ENCODE measurements at regions not wholly inside any gene's neighbourhood (a gene's known extent, or its start where the extent isn't known, plus 50 kb on each side); places are given as distances from the start of the nearest gene placed in this dataset.

DNA sequence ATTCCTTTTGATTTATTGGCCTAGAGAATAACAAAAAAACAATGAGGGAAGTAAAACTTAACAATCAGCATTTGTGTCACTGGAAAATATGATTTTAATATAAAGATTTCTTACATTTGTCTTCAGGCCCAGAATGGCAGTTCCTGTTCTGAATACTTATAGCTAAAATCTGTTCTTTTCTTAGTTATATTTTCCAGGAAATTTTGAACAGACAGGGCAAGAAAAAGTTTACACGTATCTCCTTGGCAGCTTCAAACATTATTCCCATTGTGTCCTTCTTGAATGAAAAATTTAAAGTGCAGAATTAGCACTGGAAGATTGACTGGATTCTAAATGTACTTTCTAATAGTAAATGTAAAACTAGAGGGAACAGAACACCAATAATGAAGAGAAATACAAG, 1454.0 kb upstream of the PIK3C3 start:
- Histone ChIP-seq H3K9ac (ENCODE audit: low read length) (no peak overlapping the region), H3K9me3 (ENCODE audit: low read length) (peaks cover 32% of the 10 kb centered on the region), H3K9me2 (replicated peaks; ENCODE audit: insufficient read depth, low read length) (no peaks in the 10 kb centered on the region)

DNA sequence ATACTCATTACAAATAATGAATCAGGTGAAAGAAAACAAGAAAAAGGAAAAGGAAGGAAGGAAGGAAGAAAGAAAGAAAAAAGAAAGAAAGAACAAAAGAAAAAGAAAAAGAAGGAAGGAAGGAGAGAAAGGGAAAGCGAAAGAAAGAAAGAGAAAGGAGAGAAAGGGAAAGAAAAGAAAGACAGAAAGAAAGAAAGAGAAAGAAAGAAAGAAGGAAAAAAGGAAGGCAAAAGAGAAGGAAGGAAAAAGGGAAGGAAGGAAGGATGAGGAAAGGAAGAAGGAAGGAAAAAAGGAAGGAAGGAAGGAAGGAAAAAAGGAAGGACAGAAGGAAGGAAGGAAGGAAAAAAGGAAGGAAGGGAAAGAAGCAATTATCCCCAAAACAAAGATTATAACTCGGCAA, 1460.4 kb upstream of the PIK3C3 start:
- H3K4me2 ChIP-seq (ENCODE audit: low read depth, low read length, poor library complexity, severe bottlenecking), result no peak overlapping the region
- H3K9me3 ChIP-seq (ENCODE audit: low read length), result peaks cover 39% of the 10 kb centered on the region
- H3K4me1 ChIP-seq (ENCODE audit: low read length), result no peaks in the 10 kb centered on the region
- no peak overlapping the region for H2AFZ ChIP-seq (ENCODE audit: low read length)
- no peak overlapping the region for H3K4me3 ChIP-seq (ENCODE audit: low read length)
- H3K9me2 ChIP-seq (replicated peaks; ENCODE audit: insufficient read depth, low read length), result no peaks in the 10 kb centered on the region; the same call in 1 of the 2 replicates
- no peak overlapping the region for H3K9ac ChIP-seq (ENCODE audit: low read length)
- H3K79me2 ChIP-seq (ENCODE audit: low read length), result no peaks in the 10 kb centered on the region
- no peak for DNase-seq
- no peak overlapping the region for H3K27ac ChIP-seq (ENCODE audit: low read length)
- no peaks in the 10 kb centered on the region for H3K36me3 ChIP-seq (ENCODE audit: insufficient read depth, low read length)
- no peaks in the 10 kb centered on the region for H3K27me3 ChIP-seq (ENCODE audit: low read length)
- H4K20me1 ChIP-seq (ENCODE audit: insufficient read depth, low read depth, low read length), result no peaks in the 10 kb centered on the region

More for the DNA sequence above, 1454.0 kb upstream of the PIK3C3 start:
- H2AFZ ChIP-seq (ENCODE audit: low read length), result no peak overlapping the region
- no peaks in the 10 kb centered on the region for H3K79me2 ChIP-seq (ENCODE audit: low read length)
- H3K4me3 ChIP-seq (ENCODE audit: low read length), result no peak overlapping the region
- no peaks in the 10 kb centered on the region for H3K4me1 ChIP-seq (ENCODE audit: low read length)
- DNase-seq, result no peak
- H3K36me3 ChIP-seq (ENCODE audit: insufficient read depth, low read length), result no peaks in the 10 kb centered on the region
- H3K27me3 ChIP-seq (ENCODE audit: low read length), result no peaks in the 10 kb centered on the region
- H3K4me2 ChIP-seq (ENCODE audit: low read depth, low read length, poor library complexity, severe bottlenecking), result no peak overlapping the region
- no peak overlapping the region for H3K27ac ChIP-seq (ENCODE audit: low read length)
- H4K20me1 ChIP-seq (ENCODE audit: insufficient read depth, low read depth, low read length), result no peaks in the 10 kb centered on the region

DNA sequence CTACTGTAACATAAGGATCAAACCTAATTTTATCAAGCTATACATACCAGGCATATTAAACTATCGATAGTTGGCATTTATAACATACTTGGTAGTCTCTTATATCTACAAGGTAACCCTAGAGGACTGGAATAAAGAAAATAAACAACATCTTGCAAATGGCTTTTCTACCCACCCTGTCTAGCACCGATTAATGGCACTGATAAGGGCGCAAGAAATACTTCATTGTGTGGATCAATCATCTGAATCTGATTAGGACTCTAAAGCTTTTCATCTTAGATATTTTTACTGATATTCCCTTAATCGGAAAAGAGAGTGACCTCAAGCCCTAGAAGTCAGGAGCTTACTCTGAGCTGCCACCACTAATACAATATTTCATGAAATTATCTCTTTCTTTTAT, 1461.7 kb upstream of the PIK3C3 start:
- no peak overlapping the region for H3K4me2 ChIP-seq (ENCODE audit: low read depth, low read length, poor library complexity, severe bottlenecking)
- no peaks in the 10 kb centered on the region for H4K20me1 ChIP-seq (ENCODE audit: insufficient read depth, low read depth, low read length)
- no peak overlapping the region for H3K9ac ChIP-seq (ENCODE audit: low read length)
- H3K9me3 ChIP-seq (ENCODE audit: low read length), result peaks cover 46% of the 10 kb centered on the region
- H3K36me3 ChIP-seq (ENCODE audit: insufficient read depth, low read length), result no peaks in the 10 kb centered on the region
- H3K27ac ChIP-seq (ENCODE audit: low read length), result no peak overlapping the region
- H3K27me3 ChIP-seq (ENCODE audit: low read length), result no peaks in the 10 kb centered on the region
- no peaks in the 10 kb centered on the region; the same call in 1 of the 2 replicates for H3K9me2 ChIP-seq (replicated peaks; ENCODE audit: insufficient read depth, low read length)
- no peak overlapping the region for H2AFZ ChIP-seq (ENCODE audit: low read length)
- DNase-seq, result no peak
- H3K79me2 ChIP-seq (ENCODE audit: low read length), result no peaks in the 10 kb centered on the region
- no peaks in the 10 kb centered on the region for H3K4me1 ChIP-seq (ENCODE audit: low read length)
- no peak overlapping the region for H3K4me3 ChIP-seq (ENCODE audit: low read length)

DNA sequence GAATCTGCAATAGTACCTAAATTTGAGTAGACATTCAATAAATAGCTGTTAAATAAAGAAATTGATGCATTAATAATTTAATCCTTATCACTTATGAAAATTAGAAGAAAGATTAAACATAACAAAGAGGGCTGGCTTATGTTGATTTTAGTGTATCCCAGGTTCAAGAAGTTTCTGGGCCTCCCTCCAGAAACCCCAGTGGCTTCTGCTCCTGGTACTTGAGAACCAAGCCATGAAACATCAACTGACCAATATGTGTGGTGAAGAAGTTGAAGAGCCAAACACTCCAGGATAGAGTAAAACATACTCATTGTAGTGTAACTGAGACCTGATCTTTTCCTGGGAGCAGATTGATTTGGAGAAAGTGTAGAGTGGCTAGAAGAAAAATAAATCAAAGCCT, 1465.7 kb upstream of the PIK3C3 start:
- H3K36me3 ChIP-seq (ENCODE audit: insufficient read depth, low read length), result no peaks in the 10 kb centered on the region
- H3K4me2 ChIP-seq (ENCODE audit: low read depth, low read length, poor library complexity, severe bottlenecking), result no peak overlapping the region
- H3K4me1 ChIP-seq (ENCODE audit: low read length), result no peaks in the 10 kb centered on the region
- no peaks in the 10 kb centered on the region for H3K79me2 ChIP-seq (ENCODE audit: low read length)
- H4K20me1 ChIP-seq (ENCODE audit: insufficient read depth, low read depth, low read length), result no peaks in the 10 kb centered on the region
- no peak overlapping the region for H2AFZ ChIP-seq (ENCODE audit: low read length)
- H3K9me2 ChIP-seq (replicated peaks; ENCODE audit: insufficient read depth, low read length), result no peaks in the 10 kb centered on the region; the same call in 1 of the 2 replicates
- no peak overlapping the region for H3K27ac ChIP-seq (ENCODE audit: low read length)
- H3K9ac ChIP-seq (ENCODE audit: low read length), result no peak overlapping the region
- peaks cover 48% of the 10 kb centered on the region for H3K9me3 ChIP-seq (ENCODE audit: low read length)
- H3K4me3 ChIP-seq (ENCODE audit: low read length), result no peak overlapping the region
- H3K27me3 ChIP-seq (ENCODE audit: low read length), result no peaks in the 10 kb centered on the region
- DNase-seq, result no peak

DNA sequence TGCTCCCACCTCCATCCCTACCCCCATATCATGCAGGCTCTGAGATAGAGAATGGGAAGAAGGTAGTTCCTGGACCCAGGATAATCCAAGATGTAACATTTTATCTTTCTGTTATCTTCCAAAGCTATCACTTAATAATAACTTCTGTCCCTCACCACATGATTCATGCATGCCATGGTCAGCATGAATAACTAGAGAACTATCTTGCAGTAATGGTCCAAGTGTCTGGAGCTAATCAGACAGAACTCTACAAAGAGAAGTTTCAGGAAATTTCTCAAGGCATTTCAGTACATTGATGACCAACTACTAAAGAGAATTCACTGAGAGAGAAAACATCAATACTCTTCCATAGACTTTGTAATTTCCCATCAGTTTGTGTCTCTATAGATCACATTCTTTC, 1469.7 kb upstream of the PIK3C3 start:
- Histone ChIP-seq H3K79me2 (ENCODE audit: low read length) (no peaks in the 10 kb centered on the region), H3K4me1 (ENCODE audit: low read length) (no peaks in the 10 kb centered on the region), H3K9me2 (replicated peaks; ENCODE audit: insufficient read depth, low read length) (no peaks in the 10 kb centered on the region), H3K9ac (ENCODE audit: low read length) (no peak overlapping the region), H3K36me3 (ENCODE audit: insufficient read depth, low read length) (no peaks in the 10 kb centered on the region), H3K27me3 (ENCODE audit: low read length) (no peaks in the 10 kb centered on the region), H3K4me2 (ENCODE audit: low read depth, low read length, poor library complexity, severe bottlenecking) (no peak overlapping the region), H3K27ac (ENCODE audit: low read length) (no peak overlapping the region), H3K4me3 (ENCODE audit: low read length) (no peak overlapping the region), H2AFZ (ENCODE audit: low read length) (no peak overlapping the region), H3K9me3 (ENCODE audit: low read length) (peaks cover 28% of the 10 kb centered on the region), H4K20me1 (ENCODE audit: insufficient read depth, low read depth, low read length) (no peaks in the 10 kb centered on the region)
- DNase-seq, result no peak

DNA sequence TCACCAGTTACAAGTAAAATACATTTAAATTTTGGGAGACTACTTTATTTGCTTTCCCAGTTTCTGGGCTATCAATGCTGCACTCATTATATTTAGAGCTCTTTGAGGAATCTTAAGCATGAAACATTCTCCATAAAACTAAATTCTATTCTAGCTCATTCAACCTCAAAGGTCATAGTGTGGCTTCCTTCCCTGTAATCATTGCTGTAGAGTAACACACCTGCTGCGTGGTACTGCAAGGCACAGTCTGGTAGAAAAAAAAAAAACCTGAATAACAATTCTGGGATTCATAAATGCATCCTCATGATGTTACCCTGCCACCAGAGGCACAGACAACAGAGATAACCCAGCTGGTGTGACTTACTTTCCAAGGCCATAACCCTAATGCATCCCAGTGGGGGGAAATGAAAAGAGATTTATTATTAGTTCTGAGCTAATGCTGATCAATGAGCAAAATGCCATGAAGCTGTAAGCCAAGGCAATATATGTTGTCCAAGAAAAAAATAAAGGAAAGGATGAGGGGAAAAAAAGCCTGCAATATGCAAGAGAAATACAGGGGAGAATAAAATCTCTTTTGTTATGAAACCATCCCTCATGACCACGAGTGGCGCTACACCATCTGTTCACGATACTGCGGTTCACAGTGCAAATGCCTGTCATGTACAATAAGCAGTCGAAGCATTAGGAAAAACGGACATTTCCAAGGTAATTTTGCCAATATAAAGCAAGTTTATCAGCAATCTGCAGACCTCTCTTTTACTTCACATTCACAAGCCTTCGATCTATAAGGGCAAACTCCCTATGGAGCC, 1481.6 kb upstream of the PIK3C3 start:
- Histone ChIP-seq H3K9me3 (ENCODE audit: low read length) (peaks cover 30% of the 10 kb centered on the region), H3K27ac (ENCODE audit: low read length) (no peak overlapping the region), H2AFZ (ENCODE audit: low read length) (no peak overlapping the region), H3K27me3 (ENCODE audit: low read length) (no peaks in the 10 kb centered on the region), H3K4me2 (ENCODE audit: low read depth, low read length, poor library complexity, severe bottlenecking) (no peak overlapping the region), H3K4me3 (ENCODE audit: low read length) (no peak overlapping the region), H3K9ac (ENCODE audit: low read length) (no peak overlapping the region), H3K79me2 (ENCODE audit: low read length) (no peaks in the 10 kb centered on the region), H3K36me3 (ENCODE audit: insufficient read depth, low read length) (no peaks in the 10 kb centered on the region), H4K20me1 (ENCODE audit: insufficient read depth, low read depth, low read length) (no peaks in the 10 kb centered on the region), H3K9me2 (replicated peaks; ENCODE audit: insufficient read depth, low read length) (no peaks in the 10 kb centered on the region), H3K4me1 (ENCODE audit: low read length) (no peaks in the 10 kb centered on the region)
- DNase-seq, result no peak

DNA sequence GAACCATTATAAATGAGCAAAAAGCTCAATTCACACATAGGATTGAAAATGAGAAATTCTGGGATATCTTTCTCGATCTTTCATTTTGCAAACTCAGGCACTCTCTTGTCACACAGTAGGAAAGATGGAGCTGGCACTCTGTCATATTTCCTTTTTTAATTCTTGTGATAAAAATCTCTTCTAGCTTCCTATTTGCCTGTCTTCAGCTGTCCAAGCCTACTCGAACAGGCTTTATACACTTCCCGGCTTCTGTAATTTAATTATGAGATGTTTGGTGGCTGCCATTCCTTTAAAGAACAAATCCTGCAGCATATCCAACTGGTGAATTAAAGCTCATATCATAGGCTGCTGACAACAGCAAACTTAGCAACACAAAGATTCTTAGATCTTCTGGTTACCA, 1484.3 kb upstream of the PIK3C3 start:
- Histone ChIP-seq H3K4me1 (ENCODE audit: low read length) (no peaks in the 10 kb centered on the region), H3K9ac (ENCODE audit: low read length) (no peak overlapping the region), H3K36me3 (ENCODE audit: insufficient read depth, low read length) (no peaks in the 10 kb centered on the region), H3K9me3 (ENCODE audit: low read length) (peaks cover 25% of the 10 kb centered on the region), H3K4me3 (ENCODE audit: low read length) (no peak overlapping the region), H3K9me2 (replicated peaks; ENCODE audit: insufficient read depth, low read length) (no peaks in the 10 kb centered on the region), H3K27ac (ENCODE audit: low read length) (no peak overlapping the region), H3K27me3 (ENCODE audit: low read length) (no peaks in the 10 kb centered on the region), H3K4me2 (ENCODE audit: low read depth, low read length, poor library complexity, severe bottlenecking) (no peak overlapping the region), H2AFZ (ENCODE audit: low read length) (no peak overlapping the region), H4K20me1 (ENCODE audit: insufficient read depth, low read depth, low read length) (no peaks in the 10 kb centered on the region), H3K79me2 (ENCODE audit: low read length) (no peaks in the 10 kb centered on the region)
- no peak for DNase-seq

DNA sequence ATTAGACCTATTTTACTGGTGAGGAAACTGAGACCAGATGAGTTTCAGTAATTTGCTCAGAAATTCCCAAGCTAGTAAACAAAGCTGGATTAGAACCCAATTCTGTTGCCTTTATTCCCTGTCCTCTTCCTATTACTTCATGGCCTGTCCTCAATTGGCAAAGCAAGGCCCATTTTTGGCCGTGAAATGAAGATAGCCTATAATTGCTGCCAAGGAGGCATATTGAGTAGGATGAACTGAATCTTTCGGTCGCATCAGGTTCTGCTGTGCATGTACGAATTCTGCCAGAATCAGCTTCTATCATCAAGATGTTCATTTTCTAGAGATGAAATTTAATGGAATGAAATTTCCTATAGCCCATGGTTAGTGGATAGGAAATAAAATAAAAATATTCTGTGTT, 1485.2 kb upstream of the PIK3C3 start:
- Histone ChIP-seq H3K79me2 (ENCODE audit: low read length) (no peaks in the 10 kb centered on the region), H3K9ac (ENCODE audit: low read length) (no peak overlapping the region), H3K9me2 (replicated peaks; ENCODE audit: insufficient read depth, low read length) (no peaks in the 10 kb centered on the region), H3K9me3 (ENCODE audit: low read length) (peaks cover 25% of the 10 kb centered on the region), H3K27me3 (ENCODE audit: low read length) (no peaks in the 10 kb centered on the region), H3K27ac (ENCODE audit: low read length) (no peak overlapping the region), H3K4me3 (ENCODE audit: low read length) (no peak overlapping the region), H3K36me3 (ENCODE audit: insufficient read depth, low read length) (no peaks in the 10 kb centered on the region), H3K4me2 (ENCODE audit: low read depth, low read length, poor library complexity, severe bottlenecking) (no peak overlapping the region), H3K4me1 (ENCODE audit: low read length) (no peaks in the 10 kb centered on the region), H4K20me1 (ENCODE audit: insufficient read depth, low read depth, low read length) (no peaks in the 10 kb centered on the region), H2AFZ (ENCODE audit: low read length) (no peak overlapping the region)
- DNase-seq, result no peak

Measured in Karpas-422 (cell line).